A673 (cell line): ENCODE measurements at regions not wholly inside any gene's neighbourhood (a gene's known extent, or its start where the extent isn't known, plus 50 kb on each side); places are given as distances from the start of the nearest gene placed in this dataset.

Experiments used
- BruUV-seq: library from RNA; stranded (reverse); fragments of 400-500 nt; replicated peaks from 2 replicates; lab custom pipeline; 2021; lab: Mats Ljungman, UMichigan
- CTCF ChIA-PET: fragments of 300-600 bp; sonication (Branson Sonifier 250); formaldehyde crosslinking; loops from one replicate; lab custom pipeline; 2022; ENCODE audit warnings: antibody characterized with exemption; lab: Charles Lee
- POLR2A ChIA-PET: fragments of 300-600 bp; sonication (Branson Sonifier 250); formaldehyde crosslinking; loops from one replicate; lab custom pipeline; 2022; ENCODE audit warnings: antibody characterized with exemption; ENCODE audit not compliant: low non-redundant PET; lab: Charles Lee
- DNase-seq: peaks from one replicate; pipeline ENCODE4 v3.0.0-alpha.2; 2015; ENCODE audit warnings: low spot score
- H3K27ac ChIP-seq: fragments of 200-600 bp; sonication (generic); 2 replicates; pipeline ENCODE4 v1.5.1; 2016; ENCODE audit warnings: mixed run types, low read depth, mild to moderate bottlenecking, mixed read lengths, antibody characterized with exemption, low read length; ENCODE audit not compliant: poor library complexity, severe bottlenecking
- H3K27me3 ChIP-seq: fragments of 200-600 bp; sonication (generic); replicated peaks from 2 replicates; pipeline ENCODE4 v1.6.1; 2017; ENCODE audit warnings: mixed run types, low read depth, mild to moderate bottlenecking, mixed read lengths, antibody characterized with exemption, low read length; ENCODE audit not compliant: insufficient read depth, poor library complexity
- H3K36me3 ChIP-seq: fragments of 200-600 bp; sonication (generic); 2 replicates; pipeline ENCODE4 v1.6.1; 2016; ENCODE audit warnings: mixed run types, mild to moderate bottlenecking, mixed read lengths, antibody characterized with exemption, low read length; ENCODE audit not compliant: insufficient read depth, poor library complexity, severe bottlenecking
- H3K4me1 ChIP-seq: fragments of 200-600 bp; sonication (generic); 2 replicates; pipeline ENCODE4 v1.6.1; 2017; ENCODE audit warnings: mixed run types, mild to moderate bottlenecking, mixed read lengths, antibody characterized with exemption, low read length; ENCODE audit not compliant: insufficient read depth, poor library complexity, severe bottlenecking
- H3K4me3 ChIP-seq: fragments of 200-600 bp; sonication (generic); 2 replicates; pipeline ENCODE4 v1.5.1; 2016; ENCODE audit warnings: low read depth, mixed run types, mild to moderate bottlenecking, mixed read lengths, low read length; ENCODE audit not compliant: poor library complexity, severe bottlenecking
- H3K9me3 ChIP-seq: fragments of 200-600 bp; sonication (generic); 2 replicates; pipeline ENCODE4 v1.6.1; 2016; ENCODE audit warnings: mixed run types, low read depth, mild to moderate bottlenecking, mixed read lengths, antibody characterized with exemption, low read length; ENCODE audit not compliant: poor library complexity, severe bottlenecking
- CTCF ChIP-seq: fragments of 300-800, 200-600 bp; sonication (generic); conservative IDR thresholded peaks from 2 replicates; pipeline ENCODE4 v1.5.1; 2017; ENCODE audit warnings: low read depth, mild to moderate bottlenecking, antibody characterized with exemption, low read length, moderate library complexity, mixed read lengths
- EZH2 ChIP-seq: fragments of 200-600 bp; sonication (generic); IDR thresholded peaks from 2 replicates; pipeline ENCODE4 v1.6.1; 2017; ENCODE audit warnings: borderline replicate concordance, low read depth, mild to moderate bottlenecking, mixed read lengths, antibody characterized with exemption, low read length; ENCODE audit not compliant: poor library complexity, severe bottlenecking
- intact Hi-C: fragments of 100-400 bp; cut with micrococcal nuclease; formaldehyde crosslinking; loops from one replicate; pipeline ENCODE4 v1.10.0; 2022; ENCODE audit not compliant: unreplicated experiment

- Histone ChIP-seq H3K27ac (no peak overlapping the region), H3K36me3 (no peaks in the 10 kb centered on the region), H3K9me3 (no peaks in the 10 kb centered on the region), H3K4me3 (no peak overlapping the region), H3K27me3 (no peaks in the 10 kb centered on the region), H3K4me1 (no peaks in the 10 kb centered on the region)
- CTCF ChIA-PET, result no interaction called here
- DNase-seq, result no peak
- POLR2A ChIA-PET, result no interaction called here
- no peak for TF ChIP-seq CTCF
- no peak for TF ChIP-seq EZH2
- no TSS peak for BruUV-seq
- intact Hi-C loops, result no loop called here
Observed at GRCh38 chr11:115067900-115068530, 389.7 kb downstream of the NXPE2 start.

GRCh38 chr11:115069599-115069998 lies 391.3 kb downstream of the NXPE2 start:
- Histone ChIP-seq H3K9me3 (no peaks in the 10 kb centered on the region), H3K27me3 (no peaks in the 10 kb centered on the region), H3K4me3 (no peak overlapping the region), H3K4me1 (no peaks in the 10 kb centered on the region), H3K36me3 (no peaks in the 10 kb centered on the region), H3K27ac (no peak overlapping the region)
- ChIA-PET CTCF (interaction anchor here (0.5 kb wide), 1 partner anchor 1124 kb away, joined by 5 read pairs; no protein-coding TSS in a partner anchor), POLR2A (no interaction called here)
- TF ChIP-seq EZH2, result no peak
- TF ChIP-seq CTCF, result no peak
- DNase-seq, result no peak
- no TSS peak for BruUV-seq
- intact Hi-C loops, result no loop called here

- intact Hi-C loops, result no loop called here
- CTCF ChIA-PET, result no interaction called here
- TF ChIP-seq EZH2 (no peak), CTCF (no peak)
- no peaks in the 10 kb centered on the region for H3K9me3 ChIP-seq
- H3K27me3 ChIP-seq, result no peaks in the 10 kb centered on the region
- H3K4me1 ChIP-seq, result no peaks in the 10 kb centered on the region
- no peak for DNase-seq
- no TSS peak for BruUV-seq
- no peaks in the 10 kb centered on the region for H3K36me3 ChIP-seq
- POLR2A ChIA-PET, result no interaction called here
- no peak overlapping the region for H3K27ac ChIP-seq
- no peak overlapping the region for H3K4me3 ChIP-seq
Observed at GRCh38 chr11:115075356-115075755, 397.0 kb downstream of the NXPE2 start.
